ENCODE measurements at regions not wholly inside any gene's neighbourhood (a gene's known extent, or its start where the extent isn't known, plus 50 kb on each side); places are given as distances from the start of the nearest gene placed in this dataset.
"Not testable (repeated sequence)": the region's sequence is repeated elsewhere in the genome, so short reads cannot be mapped to it uniquely, and the experiment has no call there.

DNA sequence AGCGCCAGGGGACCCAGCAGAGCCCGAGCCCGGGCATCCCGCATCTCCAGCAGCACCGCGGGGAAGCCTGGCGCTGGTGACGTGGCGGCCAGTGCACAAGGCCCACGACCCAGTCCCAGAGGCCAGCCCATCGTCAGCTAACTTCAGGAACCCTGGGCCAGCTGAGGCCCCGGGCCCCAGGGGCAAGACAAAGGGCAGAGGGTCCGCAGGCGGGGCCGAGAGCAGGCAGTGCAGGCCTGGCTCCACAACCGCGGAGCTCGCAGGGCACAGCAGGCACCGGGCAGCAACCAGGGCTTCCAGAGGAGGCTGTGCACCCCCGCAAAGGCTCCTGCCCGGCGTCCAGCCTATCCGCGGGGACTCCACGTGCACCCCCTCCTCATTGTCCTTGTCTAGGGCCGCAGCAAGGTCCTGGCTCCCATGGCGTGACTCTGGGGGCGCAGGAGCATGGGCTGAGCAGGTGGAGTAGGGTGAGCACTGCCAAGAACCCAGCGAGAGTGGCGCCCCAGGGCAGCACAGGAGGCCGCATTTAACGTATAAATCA, 352.5 kb downstream of the KCNJ18 start:
- RAD21 ChIA-PET (ENCODE audit: low non-redundant PET in 1 of 2, low total read pairs in 2 of 2, uncharacterized antibody in 2 of 2, unreplicated experiment in 2 of 2); intact Hi-C loops (cut with micrococcal nuclease); BruUV-seq (replicated peaks): not testable (repeated sequence)

DNA sequence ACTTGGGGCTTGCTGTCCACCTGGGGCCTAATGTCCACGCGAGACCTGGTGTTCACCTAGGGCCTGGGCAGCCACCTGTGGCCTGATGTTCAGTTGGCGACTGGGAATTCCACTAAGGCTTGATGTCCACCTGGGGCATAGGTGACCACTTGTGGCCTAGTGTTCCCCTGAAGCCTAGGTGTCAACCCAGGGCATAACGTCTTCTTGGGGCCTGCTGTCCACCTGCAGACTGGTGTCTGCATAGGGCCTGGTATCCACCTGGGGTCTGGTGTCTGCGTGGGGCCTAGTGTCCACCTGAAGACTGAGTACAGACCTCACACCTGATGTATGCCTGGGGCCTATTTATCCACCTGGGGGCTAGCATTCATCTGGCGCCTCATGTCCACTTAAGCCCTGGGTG, 355.2 kb downstream of the KCNJ18 start:
- intact Hi-C loops (cut with micrococcal nuclease); RAD21 ChIA-PET (ENCODE audit: low non-redundant PET in 1 of 2, low total read pairs in 2 of 2, uncharacterized antibody in 2 of 2, unreplicated experiment in 2 of 2): not testable (repeated sequence)

More for the DNA sequence above, 352.5 kb downstream of the KCNJ18 start:
- H3K4me1 ChIP-seq (ENCODE audit: control insufficient read depth in 1 of 2, insufficient read depth in 2 of 2, low read length in 2 of 2); H3K36me3 ChIP-seq (ENCODE audit: control insufficient read depth in 1 of 2, insufficient read depth in 2 of 2, low read length in 2 of 2); H3K27me3 ChIP-seq (ENCODE audit: insufficient read depth, low read length); H3K4me3 ChIP-seq (replicated peaks in 1 of 2; ENCODE audit: low read depth in 1 of 2, low read length in 2 of 2); CTCF ChIA-PET; POLR2A ChIA-PET; H4K20me1 ChIP-seq (ENCODE audit: insufficient read depth); H3K9ac ChIP-seq (ENCODE audit: low read length); ATAC-seq; H3K9me3 ChIP-seq (ENCODE audit: control insufficient read depth in 1 of 2, insufficient read depth in 1 of 2, low read depth in 1 of 2, low read length in 2 of 2); H2AFZ ChIP-seq (ENCODE audit: low read depth, low read length, poor library complexity, severe bottlenecking); H3K27ac ChIP-seq (ENCODE audit: low read depth, low read length); H3K79me2 ChIP-seq (ENCODE audit: insufficient read depth, low read length); DNase-seq (ENCODE audit: low read depth, low spot score); H3K4me2 ChIP-seq (ENCODE audit: low read length); H3K9me2 ChIP-seq (ENCODE audit: insufficient read depth): not testable (repeated sequence)

DNA sequence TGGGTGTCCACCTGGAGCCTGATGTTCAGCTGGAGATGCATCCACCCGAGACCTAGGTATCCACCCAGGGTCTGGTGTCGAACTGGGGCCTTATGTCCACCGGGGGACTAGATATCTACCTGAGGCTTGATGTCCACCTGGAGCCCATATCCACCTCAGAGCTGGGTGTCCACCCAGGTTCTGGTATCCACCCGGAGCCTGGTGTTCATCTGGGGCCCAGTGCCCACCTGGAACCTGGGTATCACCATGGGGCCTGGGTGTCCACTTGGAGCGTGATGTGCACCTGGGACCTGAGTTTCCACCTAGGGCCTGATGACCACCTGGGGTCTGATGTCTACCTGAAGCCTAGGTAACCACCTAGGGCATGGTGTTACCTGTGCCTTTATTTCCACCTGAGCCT, 355.9 kb downstream of the KCNJ18 start:
- ATAC-seq; H3K4me3 ChIP-seq (replicated peaks in 1 of 2; ENCODE audit: low read depth in 1 of 2, low read length in 2 of 2); H2AFZ ChIP-seq (ENCODE audit: low read depth, low read length, poor library complexity, severe bottlenecking); H3K27ac ChIP-seq (ENCODE audit: low read depth, low read length); H3K36me3 ChIP-seq (ENCODE audit: control insufficient read depth in 1 of 2, insufficient read depth in 2 of 2, low read length in 2 of 2); H4K20me1 ChIP-seq (ENCODE audit: insufficient read depth); RAD21 ChIA-PET (ENCODE audit: low non-redundant PET in 1 of 2, low total read pairs in 2 of 2, uncharacterized antibody in 2 of 2, unreplicated experiment in 2 of 2); BruUV-seq (replicated peaks); H3K4me2 ChIP-seq (ENCODE audit: low read length); H3K9me3 ChIP-seq (ENCODE audit: control insufficient read depth in 1 of 2, insufficient read depth in 1 of 2, low read depth in 1 of 2, low read length in 2 of 2); intact Hi-C loops (cut with micrococcal nuclease); CTCF ChIA-PET; H3K79me2 ChIP-seq (ENCODE audit: insufficient read depth, low read length); DNase-seq (ENCODE audit: low read depth, low spot score); H3K9ac ChIP-seq (ENCODE audit: low read length); POLR2A ChIA-PET; H3K4me1 ChIP-seq (ENCODE audit: control insufficient read depth in 1 of 2, insufficient read depth in 2 of 2, low read length in 2 of 2); H3K27me3 ChIP-seq (ENCODE audit: insufficient read depth, low read length); H3K9me2 ChIP-seq (ENCODE audit: insufficient read depth): not testable (repeated sequence)

More for the DNA sequence above, 355.2 kb downstream of the KCNJ18 start:
- H3K27ac ChIP-seq (ENCODE audit: low read depth, low read length); H3K4me2 ChIP-seq (ENCODE audit: low read length); H2AFZ ChIP-seq (ENCODE audit: low read depth, low read length, poor library complexity, severe bottlenecking); DNase-seq (ENCODE audit: low read depth, low spot score); POLR2A ChIA-PET; H3K9me3 ChIP-seq (ENCODE audit: control insufficient read depth in 1 of 2, insufficient read depth in 1 of 2, low read depth in 1 of 2, low read length in 2 of 2); H3K36me3 ChIP-seq (ENCODE audit: control insufficient read depth in 1 of 2, insufficient read depth in 2 of 2, low read length in 2 of 2); H3K4me3 ChIP-seq (replicated peaks in 1 of 2; ENCODE audit: low read depth in 1 of 2, low read length in 2 of 2); BruUV-seq (replicated peaks); ATAC-seq; H3K9me2 ChIP-seq (ENCODE audit: insufficient read depth); H3K9ac ChIP-seq (ENCODE audit: low read length); H3K79me2 ChIP-seq (ENCODE audit: insufficient read depth, low read length); H4K20me1 ChIP-seq (ENCODE audit: insufficient read depth); H3K27me3 ChIP-seq (ENCODE audit: insufficient read depth, low read length); CTCF ChIA-PET; H3K4me1 ChIP-seq (ENCODE audit: control insufficient read depth in 1 of 2, insufficient read depth in 2 of 2, low read length in 2 of 2): not testable (repeated sequence)

DNA sequence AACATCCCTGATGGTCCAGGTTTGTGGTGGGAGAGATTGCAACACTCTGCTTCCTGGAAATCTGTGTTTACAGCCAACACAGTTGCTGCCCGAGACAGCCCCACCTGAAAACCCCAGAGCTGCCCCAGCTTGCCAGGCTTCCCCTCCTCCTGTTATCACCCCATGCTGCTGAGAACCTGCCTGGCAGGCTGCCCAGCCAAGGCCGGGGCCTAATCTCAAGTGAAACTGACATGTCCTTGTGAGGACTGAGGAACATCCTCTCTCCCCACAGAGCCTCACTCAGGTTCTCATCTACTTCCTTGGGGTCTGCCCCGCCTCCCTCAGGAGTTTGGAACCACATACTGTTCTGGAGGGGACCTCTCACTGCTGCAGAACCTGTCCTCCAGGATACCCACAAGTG, 358.4 kb downstream of the KCNJ18 start:
- ATAC-seq; H3K27me3 ChIP-seq (ENCODE audit: insufficient read depth, low read length); H3K27ac ChIP-seq (ENCODE audit: low read depth, low read length); H2AFZ ChIP-seq (ENCODE audit: low read depth, low read length, poor library complexity, severe bottlenecking); H3K9ac ChIP-seq (ENCODE audit: low read length); CTCF ChIA-PET; H3K4me2 ChIP-seq (ENCODE audit: low read length); H3K9me2 ChIP-seq (ENCODE audit: insufficient read depth); intact Hi-C loops (cut with micrococcal nuclease); BruUV-seq (replicated peaks); H3K4me1 ChIP-seq (ENCODE audit: control insufficient read depth in 1 of 2, insufficient read depth in 2 of 2, low read length in 2 of 2); DNase-seq (ENCODE audit: low read depth, low spot score); H3K9me3 ChIP-seq (ENCODE audit: control insufficient read depth in 1 of 2, insufficient read depth in 1 of 2, low read depth in 1 of 2, low read length in 2 of 2); RAD21 ChIA-PET (ENCODE audit: low non-redundant PET in 1 of 2, low total read pairs in 2 of 2, uncharacterized antibody in 2 of 2, unreplicated experiment in 2 of 2); H3K79me2 ChIP-seq (ENCODE audit: insufficient read depth, low read length); POLR2A ChIA-PET; H3K4me3 ChIP-seq (replicated peaks in 1 of 2; ENCODE audit: low read depth in 1 of 2, low read length in 2 of 2); H4K20me1 ChIP-seq (ENCODE audit: insufficient read depth); H3K36me3 ChIP-seq (ENCODE audit: control insufficient read depth in 1 of 2, insufficient read depth in 2 of 2, low read length in 2 of 2): not testable (repeated sequence)

DNA sequence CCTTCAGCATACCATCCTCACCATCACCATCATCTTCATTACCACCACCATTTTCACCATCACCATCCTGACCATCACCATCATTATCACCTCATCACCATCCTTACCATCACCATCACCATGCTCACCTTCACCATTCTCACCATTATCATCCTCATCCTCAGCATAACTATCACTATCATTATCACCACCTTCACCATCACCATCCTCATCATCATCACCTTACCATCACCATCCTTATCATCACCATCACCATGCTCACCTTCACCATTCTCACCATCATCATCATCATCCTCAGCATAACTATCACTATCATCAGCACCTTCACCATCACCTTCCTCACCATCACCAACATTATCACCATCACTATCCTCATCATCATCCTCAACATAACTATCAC, 360.4 kb downstream of the KCNJ18 start:
- H3K36me3 ChIP-seq (ENCODE audit: control insufficient read depth in 1 of 2, insufficient read depth in 2 of 2, low read length in 2 of 2); H3K9me2 ChIP-seq (ENCODE audit: insufficient read depth); H2AFZ ChIP-seq (ENCODE audit: low read depth, low read length, poor library complexity, severe bottlenecking); H3K4me2 ChIP-seq (ENCODE audit: low read length); BruUV-seq (replicated peaks); H3K9me3 ChIP-seq (ENCODE audit: control insufficient read depth in 1 of 2, insufficient read depth in 1 of 2, low read depth in 1 of 2, low read length in 2 of 2); ATAC-seq; H3K9ac ChIP-seq (ENCODE audit: low read length); CTCF ChIA-PET; H3K4me3 ChIP-seq (replicated peaks in 1 of 2; ENCODE audit: low read depth in 1 of 2, low read length in 2 of 2); DNase-seq (ENCODE audit: low read depth, low spot score); H3K27ac ChIP-seq (ENCODE audit: low read depth, low read length); RAD21 ChIA-PET (ENCODE audit: low non-redundant PET in 1 of 2, low total read pairs in 2 of 2, uncharacterized antibody in 2 of 2, unreplicated experiment in 2 of 2); intact Hi-C loops (cut with micrococcal nuclease); H4K20me1 ChIP-seq (ENCODE audit: insufficient read depth); POLR2A ChIA-PET; H3K4me1 ChIP-seq (ENCODE audit: control insufficient read depth in 1 of 2, insufficient read depth in 2 of 2, low read length in 2 of 2); H3K27me3 ChIP-seq (ENCODE audit: insufficient read depth, low read length); H3K79me2 ChIP-seq (ENCODE audit: insufficient read depth, low read length): not testable (repeated sequence)

Data from HCT116 (cell line).